ENCODE measurements at regions not wholly inside any gene's neighbourhood (a gene's known extent, or its start where the extent isn't known, plus 50 kb on each side); places are given as distances from the start of the nearest gene placed in this dataset.

DNA sequence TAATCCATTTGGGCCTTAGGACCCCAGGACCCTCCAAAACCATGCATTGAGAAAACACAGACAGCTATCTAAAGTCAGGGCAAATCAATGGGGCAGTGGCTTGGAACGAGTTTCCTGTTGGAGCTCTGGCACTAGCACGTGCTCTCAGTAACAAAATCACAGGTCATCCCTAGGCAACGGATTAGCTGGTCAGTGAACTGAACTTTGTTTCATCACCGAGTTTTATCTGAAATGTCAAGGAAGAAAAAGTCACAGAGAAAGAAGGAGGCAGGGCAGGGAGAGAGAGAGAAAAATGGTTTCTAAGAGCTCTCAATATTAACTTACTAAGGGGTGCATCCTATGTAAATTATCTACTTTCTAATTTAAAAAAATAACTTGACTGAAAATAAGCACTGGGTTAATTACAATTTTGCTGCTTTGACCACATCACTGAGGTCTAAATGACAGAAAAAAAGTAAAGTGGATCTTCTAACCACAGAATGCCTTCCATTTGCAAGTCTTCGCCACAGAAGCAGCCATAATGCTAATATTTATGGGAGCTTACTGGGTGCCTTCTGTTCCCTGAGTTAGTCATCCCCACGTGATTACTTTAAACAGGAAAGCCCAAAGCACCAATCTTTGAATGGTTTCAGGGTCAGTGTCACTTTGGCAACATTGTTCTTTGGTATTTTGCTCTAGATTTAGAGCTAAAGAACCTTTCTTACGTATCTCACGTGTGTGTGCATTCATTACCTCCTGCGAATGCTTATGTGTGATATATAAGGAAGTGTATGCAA lies 503.9 kb downstream of the RASEF start:
- no peak for TF ChIP-seq CTCF (conservative IDR thresholded peaks at IDR 0.05; ENCODE audit: control insufficient read depth, insufficient read depth, low read depth, low read length)
- no peak overlapping the region for H3K4me3 ChIP-seq (ENCODE audit: control insufficient read depth, low read depth, low read length)
- DNase-seq (ENCODE audit: low read depth) = no peak

DNA sequence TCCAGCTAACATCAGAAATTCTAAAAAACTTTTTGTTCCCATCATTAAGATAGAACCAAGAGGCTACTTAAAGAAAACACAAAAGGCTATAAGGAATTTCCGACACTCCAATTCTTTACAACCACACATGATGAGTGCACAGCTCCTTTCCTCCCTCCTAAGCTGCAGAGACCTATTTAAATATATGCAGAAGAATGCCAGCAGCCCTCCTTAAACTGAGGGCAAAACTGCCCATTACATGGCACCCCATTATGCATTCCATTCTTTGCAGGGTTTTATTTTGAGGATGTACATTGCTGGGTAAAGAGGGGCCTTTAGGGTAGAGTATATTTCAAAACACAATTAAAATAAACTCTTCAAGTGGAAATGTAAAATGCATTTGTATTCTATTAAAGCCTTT lies 502.9 kb downstream of the RASEF start:
- no peak overlapping the region for H3K4me3 ChIP-seq (ENCODE audit: control insufficient read depth, low read depth, low read length)
- no peak for TF ChIP-seq CTCF (conservative IDR thresholded peaks at IDR 0.05; ENCODE audit: control insufficient read depth, insufficient read depth, low read depth, low read length)
- DNase-seq (ENCODE audit: low read depth) = no peak

- no peak overlapping the region for H3K4me3 ChIP-seq (ENCODE audit: control insufficient read depth, low read depth, low read length)
- no peak for DNase-seq (ENCODE audit: low read depth)
- TF ChIP-seq CTCF (conservative IDR thresholded peaks at IDR 0.05; ENCODE audit: control insufficient read depth, insufficient read depth, low read depth, low read length) = no peak
Measured at GRCh38 chr9:82560457-82560904, 502.5 kb downstream of the RASEF start.

- DNase-seq (ENCODE audit: low read depth) = no peak
- no peak for TF ChIP-seq CTCF (conservative IDR thresholded peaks at IDR 0.05; ENCODE audit: control insufficient read depth, insufficient read depth, low read depth, low read length)
- H3K4me3 ChIP-seq (ENCODE audit: control insufficient read depth, low read depth, low read length) = no peak overlapping the region
Measured at GRCh38 chr9:82563094-82563493, 499.8 kb downstream of the RASEF start.

- no peak for DNase-seq (ENCODE audit: low read depth)
- TF ChIP-seq CTCF (conservative IDR thresholded peaks at IDR 0.05; ENCODE audit: control insufficient read depth, insufficient read depth, low read depth, low read length) = no peak
- no peak overlapping the region for H3K4me3 ChIP-seq (ENCODE audit: control insufficient read depth, low read depth, low read length)
Measured at GRCh38 chr9:82563841-82564240, 499.1 kb downstream of the RASEF start.

DNA sequence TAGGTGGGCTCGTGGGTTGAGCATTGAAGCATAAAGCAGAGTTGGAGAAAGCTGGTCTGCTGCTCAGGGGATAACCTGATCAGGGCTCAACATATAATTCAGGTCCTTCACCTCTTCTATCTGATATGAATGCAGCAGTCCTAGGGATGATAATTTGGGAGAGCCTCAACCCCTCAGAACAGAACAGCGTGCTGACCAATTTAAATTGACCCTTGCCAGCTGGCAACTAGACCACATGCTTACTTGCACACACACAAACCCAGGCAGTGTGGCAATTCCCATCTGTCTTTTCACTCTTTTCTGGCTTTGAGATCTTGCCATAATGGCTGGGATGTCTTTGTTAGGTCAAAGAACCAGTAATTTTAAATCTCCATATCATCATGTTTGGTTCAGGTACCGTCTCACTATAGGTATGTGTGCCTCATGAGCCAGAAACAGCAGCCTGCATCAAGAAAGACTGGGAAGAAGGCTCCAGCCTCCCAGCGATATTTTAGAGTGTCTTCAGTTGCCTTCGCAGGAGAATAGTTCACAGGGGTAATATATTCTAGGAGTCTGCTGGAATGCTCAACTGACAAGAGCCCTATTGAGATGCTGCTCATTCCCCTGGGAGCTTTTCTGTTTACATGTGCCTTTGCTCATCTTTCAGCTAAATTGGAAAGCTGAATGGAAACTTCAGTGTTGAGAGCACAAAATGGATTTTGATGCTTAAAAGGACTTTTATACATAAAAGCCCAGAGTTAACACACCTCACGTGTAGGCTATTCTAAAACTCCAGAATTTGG lies 497.6 kb downstream of the RASEF start:
- DNase-seq (ENCODE audit: low read depth) = no peak
- no peak overlapping the region for H3K4me3 ChIP-seq (ENCODE audit: control insufficient read depth, low read depth, low read length)
- no peak for TF ChIP-seq CTCF (conservative IDR thresholded peaks at IDR 0.05; ENCODE audit: control insufficient read depth, insufficient read depth, low read depth, low read length)

Measured in fibroblast of mammary gland (primary cell).